ENCODE measurements at regions not wholly inside any gene's neighbourhood (a gene's known extent, or its start where the extent isn't known, plus 50 kb on each side); places are given as distances from the start of the nearest gene placed in this dataset.

DNA sequence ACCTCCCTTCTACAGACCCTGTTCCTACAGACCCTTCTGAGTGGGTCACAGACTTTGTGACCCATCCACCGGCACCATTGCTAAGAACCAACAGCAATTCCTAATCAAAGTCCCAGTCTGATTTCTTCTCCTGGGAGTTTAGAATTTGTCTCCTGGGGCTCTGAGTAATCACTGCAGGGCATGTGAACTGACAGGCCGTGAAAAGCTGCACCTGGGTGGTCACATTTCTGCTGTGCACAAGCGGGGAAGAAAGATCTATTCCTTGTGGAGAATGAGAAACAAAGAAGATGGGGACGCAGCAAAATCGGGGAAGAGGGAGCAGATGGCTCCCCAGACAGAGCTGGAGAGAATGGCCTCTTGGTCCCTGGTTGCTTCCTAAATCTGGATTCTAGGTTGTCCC lies 151.0 kb downstream of the ARL4C start:
- no peak overlapping the region for H3K27ac ChIP-seq
- no peaks in the 10 kb centered on the region for H3K36me3 ChIP-seq
- no peak overlapping the region for H3K4me3 ChIP-seq
- peaks cover 0 to 16% (median 0%) of the 10 kb centered on the region in 9 donors for H3K4me1 ChIP-seq
- DNase-seq (no peak), ATAC-seq (no peak)
- WGBS, 2 donors: 66 to 82% methylated on average over 5 of the region's 5 CpGs
- no peaks in the 10 kb centered on the region for H3K27me3 ChIP-seq
- TF ChIP-seq, protein P1, sequence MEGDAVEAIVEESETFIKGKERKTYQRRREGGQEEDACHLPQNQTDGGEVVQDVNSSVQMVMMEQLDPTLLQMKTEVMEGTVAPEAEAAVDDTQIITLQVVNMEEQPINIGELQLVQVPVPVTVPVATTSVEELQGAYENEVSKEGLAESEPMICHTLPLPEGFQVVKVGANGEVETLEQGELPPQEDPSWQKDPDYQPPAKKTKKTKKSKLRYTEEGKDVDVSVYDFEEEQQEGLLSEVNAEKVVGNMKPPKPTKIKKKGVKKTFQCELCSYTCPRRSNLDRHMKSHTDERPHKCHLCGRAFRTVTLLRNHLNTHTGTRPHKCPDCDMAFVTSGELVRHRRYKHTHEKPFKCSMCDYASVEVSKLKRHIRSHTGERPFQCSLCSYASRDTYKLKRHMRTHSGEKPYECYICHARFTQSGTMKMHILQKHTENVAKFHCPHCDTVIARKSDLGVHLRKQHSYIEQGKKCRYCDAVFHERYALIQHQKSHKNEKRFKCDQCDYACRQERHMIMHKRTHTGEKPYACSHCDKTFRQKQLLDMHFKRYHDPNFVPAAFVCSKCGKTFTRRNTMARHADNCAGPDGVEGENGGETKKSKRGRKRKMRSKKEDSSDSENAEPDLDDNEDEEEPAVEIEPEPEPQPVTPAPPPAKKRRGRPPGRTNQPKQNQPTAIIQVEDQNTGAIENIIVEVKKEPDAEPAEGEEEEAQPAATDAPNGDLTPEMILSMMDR (IDR thresholded peaks at IDR 0.05): no peak
- H3K9me3 ChIP-seq: no peaks in the 10 kb centered on the region
- intact Hi-C loops (cut with DNase I): no loop called here

DNA sequence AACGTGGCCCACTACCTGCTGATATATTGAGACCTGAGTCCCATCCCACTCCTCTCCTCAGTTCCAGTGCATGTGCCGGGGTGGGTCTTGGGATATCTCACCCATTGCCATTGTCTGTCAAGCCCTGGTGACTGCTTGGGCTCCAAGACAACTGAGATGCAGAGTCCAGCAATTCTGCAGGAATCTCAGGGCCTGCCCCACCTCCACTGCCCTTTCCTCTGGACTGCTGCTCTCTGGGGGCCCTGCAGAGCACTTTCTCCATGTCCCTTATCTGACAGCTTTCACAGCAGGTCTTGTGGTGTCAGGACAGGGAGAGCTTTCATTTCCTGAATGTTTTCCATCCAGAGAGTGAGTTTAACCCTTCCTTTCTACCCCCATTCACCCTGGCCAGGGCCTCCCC lies 152.9 kb downstream of the ARL4C start:
- H3K27me3 ChIP-seq: no peaks in the 10 kb centered on the region
- H3K9me3 ChIP-seq: no peaks in the 10 kb centered on the region
- ATAC-seq: no peak
- TF ChIP-seq, protein P1 (IDR thresholded peaks at IDR 0.05): no peak
- no peaks in the 10 kb centered on the region for H3K36me3 ChIP-seq
- intact Hi-C loops (cut with DNase I): no loop called here
- peaks cover 0 to 16% (median 0%) of the 10 kb centered on the region in 9 donors for H3K4me1 ChIP-seq
- no peak for DNase-seq
- no peak overlapping the region for H3K4me3 ChIP-seq
- WGBS, 2 donors: 70 to 80% methylated on average over 2 of the region's 2 CpGs
- H3K27ac ChIP-seq: no peak overlapping the region

DNA sequence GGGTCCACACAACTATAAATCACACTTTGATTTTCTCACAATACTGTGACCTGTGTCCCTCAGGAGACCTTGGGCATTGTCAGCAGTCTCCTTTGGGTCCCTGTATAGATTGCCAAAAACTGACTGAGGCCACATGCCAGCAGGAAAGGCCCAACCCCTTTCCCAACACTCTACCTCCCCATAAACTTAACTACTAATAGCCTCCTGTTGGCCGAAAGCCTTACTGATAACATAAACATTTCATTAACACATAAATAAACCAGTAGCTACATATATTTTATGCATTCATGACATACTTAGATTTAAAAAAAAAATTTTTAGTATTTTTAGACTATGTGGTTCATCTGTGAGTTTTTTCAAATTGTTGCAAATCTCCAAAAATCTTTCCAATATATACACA lies 153.5 kb downstream of the ARL4C start:
- no peaks in the 10 kb centered on the region for H3K27me3 ChIP-seq
- intact Hi-C loops (cut with DNase I): no loop called here
- H3K9me3 ChIP-seq: no peaks in the 10 kb centered on the region
- H3K4me3 ChIP-seq: no peak overlapping the region
- peaks cover 0 to 15% (median 0%) of the 10 kb centered on the region in 9 donors for H3K4me1 ChIP-seq
- TF ChIP-seq, protein P1 (IDR thresholded peaks at IDR 0.05): no peak
- peak in 2 of 8 donors; percentile 41 to 56 for ATAC-seq
- no peaks in the 10 kb centered on the region for H3K36me3 ChIP-seq
- WGBS, 2 donors: 35 to 52% methylated on average over 1 of the region's 1 CpG
- DNase-seq: no peak
- H3K27ac ChIP-seq: no peak overlapping the region

DNA sequence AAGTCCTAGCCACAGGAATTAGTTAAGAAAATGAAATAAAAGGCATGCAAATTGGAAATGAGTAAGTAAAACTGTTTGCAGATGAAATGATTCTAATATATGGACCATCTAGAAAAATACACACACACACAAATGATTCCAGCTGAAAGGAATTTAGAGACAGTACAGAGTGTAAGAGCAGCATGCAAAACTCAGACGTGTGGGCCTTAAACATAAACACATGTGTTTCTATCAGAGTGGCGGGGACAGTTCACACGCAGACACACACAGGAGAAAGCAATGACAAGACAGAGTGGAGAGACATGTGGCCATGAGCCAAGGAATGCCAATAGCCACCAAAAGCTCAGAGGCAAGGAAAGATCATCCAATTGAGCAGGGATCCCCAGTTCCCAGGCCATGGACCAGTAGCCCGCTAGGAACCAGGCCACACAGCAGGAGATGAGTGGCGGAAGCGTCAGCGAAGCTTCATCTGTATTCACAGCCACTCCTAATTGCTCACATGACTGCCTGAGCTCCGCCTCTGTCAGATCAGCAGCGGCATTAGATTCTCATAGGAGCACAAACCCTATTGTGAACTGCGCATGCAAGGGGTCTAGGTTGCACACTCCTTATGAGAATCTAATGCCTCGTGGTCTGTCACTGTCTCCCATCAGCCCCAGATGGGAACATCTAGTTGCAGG lies 155.4 kb downstream of the ARL4C start:
- H3K36me3 ChIP-seq: no peaks in the 10 kb centered on the region
- TF ChIP-seq, protein P1 (IDR thresholded peaks at IDR 0.05): no peak
- H3K4me3 ChIP-seq: no peak overlapping the region
- no peaks in the 10 kb centered on the region for H3K27me3 ChIP-seq
- ATAC-seq (no peak), DNase-seq (no peak)
- peaks cover 0 to 7% (median 0%) of the 10 kb centered on the region in 9 donors for H3K4me1 ChIP-seq
- WGBS, 2 donors: 83 to 91% methylated on average over 11 of the region's 11 CpGs
- H3K27ac ChIP-seq: no peak overlapping the region
- no peaks in the 10 kb centered on the region for H3K9me3 ChIP-seq
- intact Hi-C loops (cut with DNase I): no loop called here

Data from heart right ventricle (tissue), 16 donors.